ENCODE measurements at regions not wholly inside any gene's neighbourhood (a gene's known extent, or its start where the extent isn't known, plus 50 kb on each side); places are given as distances from the start of the nearest gene placed in this dataset.

DNA sequence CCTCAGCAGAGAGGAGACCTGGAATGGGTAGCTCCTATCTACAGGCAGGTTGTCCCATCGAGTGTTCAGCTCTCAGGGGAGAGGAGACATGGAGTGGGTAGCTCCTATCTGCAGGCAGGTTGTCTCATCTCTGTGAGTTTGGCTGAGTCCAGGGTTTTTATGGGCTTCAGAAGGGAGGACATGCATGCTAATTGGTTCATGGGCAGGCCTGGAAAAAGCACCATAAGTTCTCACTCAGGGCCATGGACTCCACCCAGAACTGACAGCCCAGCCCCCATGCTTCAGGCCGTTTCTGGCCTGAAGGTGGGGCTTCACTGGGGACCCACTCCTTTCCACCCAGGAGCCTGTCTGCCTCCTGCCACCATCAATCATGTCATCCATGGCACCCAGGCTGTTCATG lies 84.0 kb downstream of the CYB561 start:
- Histone ChIP-seq H3K14ac (ENCODE audit: insufficient read depth, low read length) (no peak overlapping the region), H2BK12ac (ENCODE audit: insufficient read length, low read depth, low read length) (no peak overlapping the region), H4K5ac (ENCODE audit: insufficient read length, low read depth, low read length) (no peak overlapping the region), H3K4ac (ENCODE audit: low read depth, low read length) (no peak overlapping the region), H3K27ac (ENCODE audit: insufficient read length, low read depth, low read length) (no peak overlapping the region), H3K79me1 (ENCODE audit: insufficient read depth, low read depth, low read length, poor library complexity, severe bottlenecking) (no peaks in the 10 kb centered on the region), H2AK5ac (ENCODE audit: insufficient read length, low read length) (no peak overlapping the region), H3K79me2 (ENCODE audit: insufficient read depth, low read length) (no peaks in the 10 kb centered on the region), H3K56ac (ENCODE audit: insufficient read length, low read depth, low read length) (no peak overlapping the region), H4K20me1 (ENCODE audit: control insufficient read depth, insufficient read depth, insufficient read length) (no peaks in the 10 kb centered on the region), H3K4me1 (ENCODE audit: insufficient read depth, low read length) (no peaks in the 10 kb centered on the region), H3K9ac (ENCODE audit: extremely low read depth, insufficient read length, low read length) (no peak overlapping the region), H2BK15ac (ENCODE audit: low read depth, low read length) (no peak overlapping the region), H3K4me2 (ENCODE audit: insufficient read depth, insufficient read length, low read length) (no peak overlapping the region), H3T11ph (ENCODE audit: low read length) (no peak overlapping the region), H3K9me3 (ENCODE audit: control insufficient read depth, low read depth, low read length) (no peaks in the 10 kb centered on the region), H2BK20ac (ENCODE audit: low read depth, low read length, poor library complexity, severe bottlenecking) (no peak overlapping the region), H3K27me3 (ENCODE audit: insufficient read depth, low read length) (no peaks in the 10 kb centered on the region), H3K18ac (ENCODE audit: insufficient read length, low read depth, low read length) (no peak overlapping the region), H4K8ac (replicated peaks; ENCODE audit: insufficient read length, low read depth, low read length) (no peak overlapping the region), H3K23me2 (ENCODE audit: insufficient read length, low read depth, low read length, poor library complexity, severe bottlenecking) (no peaks in the 10 kb centered on the region), H4K91ac (ENCODE audit: insufficient read length, low read depth, low read length) (no peak overlapping the region), H2BK5ac (ENCODE audit: insufficient read length, low read length) (no peak overlapping the region), H3K23ac (ENCODE audit: insufficient read length, low read depth, low read length) (no peak overlapping the region), H2BK120ac (ENCODE audit: low read depth, low read length, poor library complexity, severe bottlenecking) (no peak overlapping the region), H2AFZ (ENCODE audit: low read length) (no peak overlapping the region)
- DNase-seq = no peak
- no CpG with 5 or more reads among the region's 2 CpGs for WGBS (ENCODE audit: extremely low coverage, insufficient read length, low lambda C conversion rate)
- Mint-ChIP-seq H3K4me3 (no peak overlapping the region), H3K4me1 (no peaks in the 10 kb centered on the region), H3K36me3 (ENCODE audit: insufficient read depth in 1 of 3, low read depth in 3 of 3) (no peaks in the 10 kb centered on the region), H3K27ac (no peak overlapping the region), H3K27me3 (ENCODE audit: low read depth) (no peaks in the 10 kb centered on the region), H3K9me3 (no peaks in the 10 kb centered on the region)
- TF ChIP-seq CTCF (conservative IDR thresholded peaks at IDR 0.05) = no peak
